Medulla oblongata (tissue), 1 donor: ENCODE measurements at regions not wholly inside any gene's neighbourhood (a gene's known extent, or its start where the extent isn't known, plus 50 kb on each side); places are given as distances from the start of the nearest gene placed in this dataset.
"Not testable (repeated sequence)": the region's sequence is repeated elsewhere in the genome, so short reads cannot be mapped to it uniquely, and the experiment has no call there.

Source experiments
- DNase-seq: peaks from one replicate; pipeline ENCODE4 v3.0.0-alpha.2; 2015; ENCODE audit errors: extremely low spot score

GRCh38 chr9:21694424-21694823 lies 108.0 kb upstream of the MTAP start:
- no peak for DNase-seq

- no peak for DNase-seq
Measured at GRCh38 chr9:21695443-21695842, 107.0 kb upstream of the MTAP start.

GRCh38 chr9:21695874-21696341 lies 106.5 kb upstream of the MTAP start:
- DNase-seq, result no peak

GRCh38 chr9:21696411-21696871 lies 106.0 kb upstream of the MTAP start:
- no peak for DNase-seq

GRCh38 chr9:21708260-21708711 lies 94.2 kb upstream of the MTAP start:
- no peak for DNase-seq

GRCh38 chr9:21708856-21709255 lies 93.6 kb upstream of the MTAP start:
- no peak for DNase-seq

- peak; percentile 68 for DNase-seq
Measured at GRCh38 chr9:21709464-21710058, 92.9 kb upstream of the MTAP start.

- no peak for DNase-seq
Measured at GRCh38 chr9:21710548-21711191, 91.8 kb upstream of the MTAP start.

GRCh38 chr9:21711504-21711903 lies 90.9 kb upstream of the MTAP start:
- DNase-seq, result peak; percentile 20

- DNase-seq, result no peak
Measured at GRCh38 chr9:21715408-21715807, 87.0 kb upstream of the MTAP start.

GRCh38 chr9:21720758-21721157 lies 81.7 kb upstream of the MTAP start:
- DNase-seq, result no peak

- not testable (repeated sequence) for DNase-seq
Measured at GRCh38 chr9:21727411-21727810, 75.0 kb upstream of the MTAP start.

GRCh38 chr9:21728781-21729180 lies 73.7 kb upstream of the MTAP start:
- no peak for DNase-seq

- DNase-seq, result no peak
Measured at GRCh38 chr9:21729648-21730047, 72.8 kb upstream of the MTAP start.

- DNase-seq, result no peak
Measured at GRCh38 chr9:21730899-21731298, 71.5 kb upstream of the MTAP start.

- DNase-seq, result no peak
Measured at GRCh38 chr9:21741151-21741550, 61.3 kb upstream of the MTAP start.

- DNase-seq, result no peak
Measured at GRCh38 chr9:21744320-21744719, 58.1 kb upstream of the MTAP start.

GRCh38 chr9:21744841-21745240 lies 57.6 kb upstream of the MTAP start:
- no peak for DNase-seq

- no peak for DNase-seq
Measured at GRCh38 chr9:21746550-21746949, 55.9 kb upstream of the MTAP start.

GRCh38 chr9:21747175-21747574 lies 55.3 kb upstream of the MTAP start:
- no peak for DNase-seq

GRCh38 chr9:21750021-21750735 lies 52.3 kb upstream of the MTAP start:
- DNase-seq, result no peak

- DNase-seq, result no peak
Measured at GRCh38 chr9:21751998-21752397, 50.4 kb upstream of the MTAP start.
